NCI-H2227 treated with DMSO at 0.1 percent for 48 hours (cell line): ENCODE measurements at regions not wholly inside any gene's neighbourhood (a gene's known extent, or its start where the extent isn't known, plus 50 kb on each side); places are given as distances from the start of the nearest gene placed in this dataset.

Source experiments
- DNase-seq: peaks from one replicate; lab custom pipeline; 2025; lab: John Stamatoyannopoulos, UW

GRCh38 chr1:162921311-162921710 is 60.3 kb upstream of the CCDC190 start:
- no peak for DNase-seq

- no peak for DNase-seq
These were observed 58.1 kb upstream of the CCDC190 start for GRCh38 chr1:162919034-162919433.

DNA sequence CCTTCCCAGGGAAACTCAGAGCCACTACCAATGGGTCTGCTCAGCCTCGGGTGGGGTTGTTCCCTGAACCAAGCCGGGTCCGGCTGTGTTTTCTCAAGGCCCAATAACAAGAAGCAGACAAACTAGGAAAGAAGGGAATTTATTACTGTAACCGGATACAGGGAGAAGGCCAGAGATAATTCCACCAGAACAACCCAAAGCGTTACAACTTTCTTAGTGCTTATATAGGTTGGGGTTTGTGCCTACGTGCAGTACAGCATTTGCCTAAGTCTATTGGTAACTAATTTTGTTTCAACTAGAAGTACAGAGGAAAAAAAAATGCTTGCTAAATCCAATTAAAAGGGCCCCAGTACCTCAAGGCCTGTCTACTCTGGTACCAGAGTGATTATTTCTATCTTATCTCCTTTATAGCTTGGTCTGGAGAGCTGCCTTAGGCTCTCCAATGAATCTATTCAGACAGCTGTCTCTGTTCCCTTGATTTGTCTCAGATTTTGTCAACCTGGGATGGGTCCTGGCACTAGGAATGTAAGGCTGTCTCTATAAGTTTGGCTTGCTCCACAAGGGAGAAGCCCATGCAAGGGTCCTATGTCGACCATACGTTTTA is 57.3 kb upstream of the CCDC190 start:
- DNase-seq, result no peak

- no peak for DNase-seq
These were observed 56.0 kb upstream of the CCDC190 start for GRCh38 chr1:162916821-162917613.

DNA sequence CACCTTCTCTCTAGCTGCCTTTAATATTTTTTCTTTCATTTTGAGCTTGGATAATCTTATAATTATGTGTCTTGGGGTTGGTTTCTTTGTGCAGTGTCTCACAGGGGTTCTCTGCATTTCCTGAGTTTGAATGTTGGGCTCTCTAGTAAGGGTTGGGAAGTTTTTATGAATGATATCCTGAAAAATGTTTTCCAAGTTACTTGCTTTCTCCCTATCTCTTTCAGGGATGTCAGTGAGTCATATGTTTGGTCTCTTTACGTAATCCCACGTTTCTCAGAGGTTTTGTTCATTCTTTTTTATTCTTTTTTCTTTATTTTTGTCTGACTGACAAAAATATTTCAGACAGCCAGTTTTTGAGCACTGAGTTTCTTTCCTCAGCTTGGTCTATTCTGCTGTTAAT is 55.4 kb upstream of the CCDC190 start:
- no peak for DNase-seq

- DNase-seq, result no peak
These were observed 53.6 kb upstream of the CCDC190 start for GRCh38 chr1:162914601-162915000.

- no peak for DNase-seq
These were observed 52.4 kb upstream of the CCDC190 start for GRCh38 chr1:162913345-162913744.

- no peak for DNase-seq
These were observed 51.2 kb upstream of the CCDC190 start for GRCh38 chr1:162912061-162912667.
